H9 (cell line): ENCODE measurements at regions not wholly inside any gene's neighbourhood (a gene's known extent, or its start where the extent isn't known, plus 50 kb on each side); places are given as distances from the start of the nearest gene placed in this dataset.

Experiments
- DNase-seq: peaks from one replicate; pipeline ENCODE4 v3.0.0-alpha.2; 2017
- H2AFZ ChIP-seq: one replicate; pipeline ENCODE4 v1.6.1; 2013; ENCODE audit warnings: mild to moderate bottlenecking, low read length, control low read depth, moderate library complexity
- H2AK5ac ChIP-seq: 2 replicates; pipeline ENCODE4 v1.6.1; 2013; ENCODE audit warnings: low read length, control low read depth, mixed read lengths; ENCODE audit not compliant: insufficient read length
- H2BK120ac ChIP-seq: one replicate; pipeline ENCODE4 v1.6.1; 2013; ENCODE audit warnings: low read depth, mild to moderate bottlenecking, low read length, control low read depth, inconsistent platforms; ENCODE audit not compliant: poor library complexity, severe bottlenecking
- H2BK12ac ChIP-seq: 2 replicates; pipeline ENCODE4 v1.6.1; 2013; ENCODE audit warnings: low read length, control low read depth, mixed read lengths, low read depth; ENCODE audit not compliant: insufficient read length
- H2BK15ac ChIP-seq: 2 replicates; pipeline ENCODE4 v1.6.1; 2013; ENCODE audit warnings: low read depth, low read length, control low read depth
- H2BK20ac ChIP-seq: one replicate; pipeline ENCODE4 v1.6.1; 2013; ENCODE audit warnings: low read depth, mild to moderate bottlenecking, low read length, control low read depth, inconsistent platforms; ENCODE audit not compliant: poor library complexity, severe bottlenecking
- H2BK5ac ChIP-seq: 2 replicates; pipeline ENCODE4 v1.6.1; 2013; ENCODE audit warnings: low read length, control low read depth, mixed read lengths; ENCODE audit not compliant: insufficient read length
- H3K14ac ChIP-seq: 2 replicates; pipeline ENCODE4 v1.6.1; 2013; ENCODE audit warnings: low read length, control low read depth; ENCODE audit not compliant: insufficient read depth
- H3K18ac ChIP-seq: 2 replicates; pipeline ENCODE4 v1.6.1; 2013; ENCODE audit warnings: low read depth, mild to moderate bottlenecking, mixed read lengths, low read length, control low read depth; ENCODE audit not compliant: insufficient read length
- H3K23ac ChIP-seq: 2 replicates; pipeline ENCODE4 v1.6.1; 2013; ENCODE audit warnings: low read length, control low read depth, mixed read lengths, low read depth; ENCODE audit not compliant: insufficient read length
- H3K23me2 ChIP-seq: 2 replicates; pipeline ENCODE4 v1.6.1; 2013; ENCODE audit warnings: low read depth, mild to moderate bottlenecking, mixed read lengths, low read length, control low read depth; ENCODE audit not compliant: insufficient read length, poor library complexity, severe bottlenecking
- H3K27ac ChIP-seq: 2 replicates; pipeline ENCODE4 v1.5.1; 2013; ENCODE audit warnings: low read length, control low read depth, mixed read lengths, low read depth; ENCODE audit not compliant: insufficient read length
- H3K27me3 ChIP-seq: 2 replicates; pipeline ENCODE4 v1.6.1; 2013; ENCODE audit warnings: low read length, control low read depth, inconsistent platforms; ENCODE audit not compliant: insufficient read depth
- H3K4ac ChIP-seq: 2 replicates; pipeline ENCODE4 v1.6.1; 2013; ENCODE audit warnings: low read depth, mild to moderate bottlenecking, control low read depth, inconsistent platforms, low read length, moderate library complexity
- H3K4me1 ChIP-seq: 2 replicates; pipeline ENCODE4 v1.6.1; 2013; ENCODE audit warnings: low read length, control low read depth, inconsistent platforms; ENCODE audit not compliant: insufficient read depth
- H3K4me2 ChIP-seq: 2 replicates; pipeline ENCODE4 v1.6.1; 2013; ENCODE audit warnings: low read length, control low read depth, mixed read lengths; ENCODE audit not compliant: insufficient read length, insufficient read depth
- H3K56ac ChIP-seq: 2 replicates; pipeline ENCODE4 v1.6.1; 2013; ENCODE audit warnings: low read depth, mild to moderate bottlenecking, mixed read lengths, low read length, control low read depth; ENCODE audit not compliant: insufficient read length
- H3K79me1 ChIP-seq: 2 replicates; pipeline ENCODE4 v1.6.1; 2013; ENCODE audit warnings: low read depth, mild to moderate bottlenecking, moderate library complexity, low read length, control low read depth, inconsistent platforms; ENCODE audit not compliant: insufficient read depth, poor library complexity, severe bottlenecking
- H3K79me2 ChIP-seq: 2 replicates; pipeline ENCODE4 v1.6.1; 2013; ENCODE audit warnings: low read length, control low read depth, inconsistent platforms; ENCODE audit not compliant: insufficient read depth
- H3K9ac ChIP-seq: 2 replicates; pipeline ENCODE4 v1.6.1; 2013; ENCODE audit warnings: low read length, control low read depth, mixed read lengths; ENCODE audit not compliant: insufficient read length; ENCODE audit errors: extremely low read depth
- H3K9me3 ChIP-seq: one replicate; pipeline ENCODE4 v1.6.1; 2013; ENCODE audit warnings: low read depth, low read length, inconsistent platforms; ENCODE audit not compliant: control insufficient read depth
- H3T11ph ChIP-seq: one replicate; pipeline ENCODE4 v1.6.1; 2013; ENCODE audit warnings: mild to moderate bottlenecking, low read length, control low read depth, inconsistent platforms
- H4K20me1 ChIP-seq: one replicate; pipeline ENCODE4 v1.6.1; 2013; ENCODE audit not compliant: control insufficient read depth, insufficient read length, insufficient read depth
- H4K5ac ChIP-seq: 2 replicates; pipeline ENCODE4 v1.6.1; 2013; ENCODE audit warnings: low read depth, mild to moderate bottlenecking, mixed read lengths, low read length, control low read depth; ENCODE audit not compliant: insufficient read length
- H4K8ac ChIP-seq: replicated peaks from 2 replicates; pipeline ENCODE4 v1.6.1; 2013; ENCODE audit warnings: low read length, control low read depth, mixed read lengths, low read depth; ENCODE audit not compliant: insufficient read length
- H4K91ac ChIP-seq: 2 replicates; pipeline ENCODE4 v1.6.1; 2013; ENCODE audit warnings: low read depth, mild to moderate bottlenecking, moderate library complexity, mixed read lengths, low read length, control low read depth; ENCODE audit not compliant: insufficient read length
- H3K27ac Mint-ChIP-seq, 3 experiments: 2 replicates in 2 of 3; 3 replicates in 1 of 3; pipeline ENCODE4 v1.8.0; 2020 to 2021; ENCODE audit warnings: mixed read lengths in 3 of 3, mild to moderate bottlenecking in 1 of 3, moderate library complexity in 1 of 3
- H3K27me3 Mint-ChIP-seq: 2 replicates; pipeline ENCODE4 v1.8.0; 2021; ENCODE audit warnings: low read depth, mild to moderate bottlenecking, moderate library complexity, mixed read lengths
- H3K36me3 Mint-ChIP-seq, 3 experiments: 2 replicates in 2 of 3; 3 replicates in 1 of 3; pipeline ENCODE4 v1.8.0; 2020 to 2021; ENCODE audit warnings: low read depth in 3 of 3, mixed read lengths in 3 of 3; ENCODE audit not compliant: insufficient read depth in 1 of 3
- H3K4me1 Mint-ChIP-seq, 2 experiments: 2 replicates each; pipeline ENCODE4 v1.8.0; 2020; ENCODE audit warnings: mixed read lengths in 2 of 2
- H3K4me3 Mint-ChIP-seq, 2 experiments: 2 replicates in 1 of 2; 3 replicates in 1 of 2; pipeline ENCODE4 v1.8.0; 2020 to 2021; ENCODE audit warnings: mild to moderate bottlenecking in 2 of 2, mixed read lengths in 2 of 2, moderate library complexity in 1 of 2
- H3K9me3 Mint-ChIP-seq, 2 experiments: 2 replicates in 1 of 2; 3 replicates in 1 of 2; pipeline ENCODE4 v1.8.0; 2020; ENCODE audit warnings: mild to moderate bottlenecking in 2 of 2, mixed read lengths in 2 of 2, moderate library complexity in 1 of 2
- WGBS: extraction: QIAGEN DNeasy Blood & Tissue Kit; methylation state at CpG from one replicate; pipeline ENCODE4 v1.1.7; 2013; ENCODE audit warnings: missing lambda C conversion rate, low lambda C conversion rate, mixed read lengths; ENCODE audit not compliant: insufficient read length; ENCODE audit errors: extremely low coverage; 5-methylcytosine and 5-hydroxymethylcytosine counted together
- TF ChIP-seq, protein P1 (sequence below): fragments of 200-600 bp; sonication (generic); conservative IDR thresholded peaks from 3 replicates; pipeline ENCODE4 v1.8.0; 2021; ENCODE audit warnings: antibody characterized with exemption, mild to moderate bottlenecking

DNA sequence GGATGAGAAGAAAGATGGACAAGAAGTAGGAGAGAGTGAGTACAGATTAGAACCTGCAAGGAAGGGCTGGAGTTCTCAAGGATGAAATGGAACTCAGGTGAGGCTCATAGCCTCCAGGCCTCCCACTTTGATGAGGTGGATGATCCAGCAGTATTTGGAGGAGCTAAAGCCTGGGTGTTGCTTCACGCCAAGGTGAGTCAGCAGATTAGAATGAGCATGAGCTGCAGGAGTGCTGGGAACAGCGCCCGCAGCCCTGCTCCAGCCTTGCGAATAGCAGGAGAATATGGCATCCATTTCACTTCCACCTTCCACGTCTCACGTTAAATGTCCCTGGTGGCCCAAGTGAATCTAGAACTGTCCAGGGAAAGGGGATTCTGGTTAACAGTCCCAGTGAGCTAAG is 94.4 kb upstream of the CPHXL start:
- H3K27ac ChIP-seq: no peak overlapping the region
- no peak overlapping the region for H4K8ac ChIP-seq
- H2AK5ac ChIP-seq: no peak overlapping the region
- no peaks in the 10 kb centered on the region for H3K36me3 Mint-ChIP-seq
- DNase-seq: peak; percentile 43
- H3K27ac Mint-ChIP-seq: no peak overlapping the region
- H3K23me2 ChIP-seq: no peaks in the 10 kb centered on the region
- H3K9me3 Mint-ChIP-seq: peaks cover 0 to under 1% of the 10 kb centered on the region in 2 experiments; a peak in 2 of 5 replicates
- H4K5ac ChIP-seq: no peak overlapping the region
- no peak overlapping the region for H3K14ac ChIP-seq
- no CpG with 5 or more reads among the region's 6 CpGs for WGBS
- H3T11ph ChIP-seq: no peak overlapping the region
- H4K20me1 ChIP-seq: no peaks in the 10 kb centered on the region
- TF ChIP-seq, protein P1, sequence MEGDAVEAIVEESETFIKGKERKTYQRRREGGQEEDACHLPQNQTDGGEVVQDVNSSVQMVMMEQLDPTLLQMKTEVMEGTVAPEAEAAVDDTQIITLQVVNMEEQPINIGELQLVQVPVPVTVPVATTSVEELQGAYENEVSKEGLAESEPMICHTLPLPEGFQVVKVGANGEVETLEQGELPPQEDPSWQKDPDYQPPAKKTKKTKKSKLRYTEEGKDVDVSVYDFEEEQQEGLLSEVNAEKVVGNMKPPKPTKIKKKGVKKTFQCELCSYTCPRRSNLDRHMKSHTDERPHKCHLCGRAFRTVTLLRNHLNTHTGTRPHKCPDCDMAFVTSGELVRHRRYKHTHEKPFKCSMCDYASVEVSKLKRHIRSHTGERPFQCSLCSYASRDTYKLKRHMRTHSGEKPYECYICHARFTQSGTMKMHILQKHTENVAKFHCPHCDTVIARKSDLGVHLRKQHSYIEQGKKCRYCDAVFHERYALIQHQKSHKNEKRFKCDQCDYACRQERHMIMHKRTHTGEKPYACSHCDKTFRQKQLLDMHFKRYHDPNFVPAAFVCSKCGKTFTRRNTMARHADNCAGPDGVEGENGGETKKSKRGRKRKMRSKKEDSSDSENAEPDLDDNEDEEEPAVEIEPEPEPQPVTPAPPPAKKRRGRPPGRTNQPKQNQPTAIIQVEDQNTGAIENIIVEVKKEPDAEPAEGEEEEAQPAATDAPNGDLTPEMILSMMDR: no peak
- no peak overlapping the region for H4K91ac ChIP-seq
- no peak overlapping the region for H3K4me3 Mint-ChIP-seq
- H3K27me3 Mint-ChIP-seq: peaks cover 28% of the 10 kb centered on the region
- no peak overlapping the region for H3K4ac ChIP-seq
- no peak overlapping the region for H3K9ac ChIP-seq
- no peak overlapping the region for H3K18ac ChIP-seq
- H2BK5ac ChIP-seq: no peak overlapping the region
- H3K4me1 ChIP-seq: no peaks in the 10 kb centered on the region; the same call in 1 of the 2 replicates
- H3K4me2 ChIP-seq: no peak overlapping the region
- H3K23ac ChIP-seq: no peak overlapping the region
- no peak overlapping the region for H2BK15ac ChIP-seq
- no peaks in the 10 kb centered on the region for H3K79me2 ChIP-seq
- no peaks in the 10 kb centered on the region; the same call in 1 of the 2 replicates for H3K27me3 ChIP-seq
- H2BK12ac ChIP-seq: no peak overlapping the region
- no peak overlapping the region for H2AFZ ChIP-seq
- no peak overlapping the region for H2BK20ac ChIP-seq
- H3K79me1 ChIP-seq: no peaks in the 10 kb centered on the region
- H2BK120ac ChIP-seq: no peak overlapping the region
- peaks cover 2 to 4% of the 10 kb centered on the region in 2 experiments; a peak in 2 of 4 replicates for H3K4me1 Mint-ChIP-seq
- H3K56ac ChIP-seq: no peak overlapping the region
- no peaks in the 10 kb centered on the region for H3K9me3 ChIP-seq
